ENCODE measurements at regions not wholly inside any gene's neighbourhood (a gene's known extent, or its start where the extent isn't known, plus 50 kb on each side); places are given as distances from the start of the nearest gene placed in this dataset.
"Not testable (repeated sequence)": the region's sequence is repeated elsewhere in the genome, so short reads cannot be mapped to it uniquely, and the experiment has no call there.

DNA sequence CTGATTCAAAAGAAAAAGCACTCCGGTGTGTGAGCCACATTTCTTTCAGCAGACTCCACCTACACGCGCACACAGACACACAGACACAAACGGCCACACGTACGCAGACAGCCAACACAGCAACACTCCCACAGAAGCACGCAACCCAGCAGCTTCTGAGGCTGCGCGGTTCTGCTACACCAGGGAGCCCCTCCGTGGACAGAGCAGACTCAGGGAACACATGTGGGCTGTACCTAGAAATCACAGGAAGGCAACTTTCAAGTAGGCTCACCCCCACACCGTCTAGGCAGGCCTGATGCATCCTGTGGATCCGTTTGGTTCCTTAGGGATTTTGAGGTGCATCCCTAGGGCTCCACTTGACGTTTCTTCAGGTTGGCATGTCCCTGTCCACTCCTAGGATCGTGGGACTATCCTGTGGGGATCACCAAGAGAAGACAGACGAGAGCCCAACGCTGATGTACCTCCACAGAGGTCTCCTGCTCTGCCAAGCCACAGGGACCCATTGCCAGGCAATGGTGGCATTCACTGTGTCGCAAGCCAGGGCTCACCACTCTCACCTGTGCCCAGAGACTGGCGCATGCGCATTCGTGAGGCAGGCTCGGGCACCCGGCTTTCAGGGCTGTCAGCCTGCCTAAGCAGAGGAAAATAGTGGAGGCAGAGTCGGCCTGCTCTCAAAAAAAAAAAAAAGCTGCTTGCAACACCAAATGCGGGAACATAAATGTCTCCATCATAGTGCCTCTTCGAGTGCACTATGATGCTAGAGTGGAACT lies 2333.3 kb downstream of the TP53TG3F start:
- ChIA-PET CTCF (no interaction called here), POLR2A (no interaction called here)
- TF ChIP-seq, protein P1, sequence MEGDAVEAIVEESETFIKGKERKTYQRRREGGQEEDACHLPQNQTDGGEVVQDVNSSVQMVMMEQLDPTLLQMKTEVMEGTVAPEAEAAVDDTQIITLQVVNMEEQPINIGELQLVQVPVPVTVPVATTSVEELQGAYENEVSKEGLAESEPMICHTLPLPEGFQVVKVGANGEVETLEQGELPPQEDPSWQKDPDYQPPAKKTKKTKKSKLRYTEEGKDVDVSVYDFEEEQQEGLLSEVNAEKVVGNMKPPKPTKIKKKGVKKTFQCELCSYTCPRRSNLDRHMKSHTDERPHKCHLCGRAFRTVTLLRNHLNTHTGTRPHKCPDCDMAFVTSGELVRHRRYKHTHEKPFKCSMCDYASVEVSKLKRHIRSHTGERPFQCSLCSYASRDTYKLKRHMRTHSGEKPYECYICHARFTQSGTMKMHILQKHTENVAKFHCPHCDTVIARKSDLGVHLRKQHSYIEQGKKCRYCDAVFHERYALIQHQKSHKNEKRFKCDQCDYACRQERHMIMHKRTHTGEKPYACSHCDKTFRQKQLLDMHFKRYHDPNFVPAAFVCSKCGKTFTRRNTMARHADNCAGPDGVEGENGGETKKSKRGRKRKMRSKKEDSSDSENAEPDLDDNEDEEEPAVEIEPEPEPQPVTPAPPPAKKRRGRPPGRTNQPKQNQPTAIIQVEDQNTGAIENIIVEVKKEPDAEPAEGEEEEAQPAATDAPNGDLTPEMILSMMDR (IDR thresholded peaks at IDR 0.05; ENCODE audit: control extremely low read depth, extremely low read depth, low read depth, missing control alignments), result no peak
- no peak for DNase-seq (ENCODE audit: extremely low spot score)

GRCh38 chr16:35793601-35794000 lies 2334.2 kb downstream of the TP53TG3F start:
- TF ChIP-seq, protein P1 (IDR thresholded peaks at IDR 0.05; ENCODE audit: control extremely low read depth, extremely low read depth, low read depth, missing control alignments), result no peak
- POLR2A ChIA-PET, result no interaction called here
- CTCF ChIA-PET, result no interaction called here
- DNase-seq (ENCODE audit: extremely low spot score), result no peak

GRCh38 chr16:35794896-35795295 lies 2335.5 kb downstream of the TP53TG3F start:
- TF ChIP-seq, protein P1 (IDR thresholded peaks at IDR 0.05; ENCODE audit: control extremely low read depth, extremely low read depth, low read depth, missing control alignments), result no peak
- ChIA-PET CTCF (no interaction called here), POLR2A (no interaction called here)
- no peak for DNase-seq (ENCODE audit: extremely low spot score)

GRCh38 chr16:35795361-35796029 lies 2336.1 kb downstream of the TP53TG3F start:
- TF ChIP-seq, protein P1 (IDR thresholded peaks at IDR 0.05; ENCODE audit: control extremely low read depth, extremely low read depth, low read depth, missing control alignments), result no peak
- no peak for DNase-seq (ENCODE audit: extremely low spot score)
- POLR2A ChIA-PET, result no interaction called here
- CTCF ChIA-PET, result interaction anchor here (1.0 kb wide), 1 partner anchor 10 kb away, joined by 3 read pairs; no protein-coding TSS in a partner anchor

- ChIA-PET CTCF (interaction anchor here (1.3 to 1.8 kb wide), 2 partner anchors 24 to 33 kb away, joined by 3 to 4 read pairs; no protein-coding TSS in a partner anchor), POLR2A (no interaction called here)
- TF ChIP-seq, protein P1 (IDR thresholded peaks at IDR 0.05; ENCODE audit: control extremely low read depth, extremely low read depth, low read depth, missing control alignments), result no peak
- no peak for DNase-seq (ENCODE audit: extremely low spot score)
Observed at GRCh38 chr16:35797811-35798210, 2338.4 kb downstream of the TP53TG3F start.

GRCh38 chr16:35798885-35799426 lies 2339.5 kb downstream of the TP53TG3F start:
- DNase-seq (ENCODE audit: extremely low spot score), result no peak
- ChIA-PET POLR2A (no interaction called here), CTCF (interaction anchor here (1.3 to 1.8 kb wide), 2 partner anchors 26 to 34 kb away, joined by 3 to 4 read pairs; no protein-coding TSS in a partner anchor)
- TF ChIP-seq, protein P1 (IDR thresholded peaks at IDR 0.05; ENCODE audit: control extremely low read depth, extremely low read depth, low read depth, missing control alignments), result no peak

- POLR2A ChIA-PET; CTCF ChIA-PET; DNase-seq (ENCODE audit: extremely low spot score): not testable (repeated sequence)
Observed at GRCh38 chr16:35804465-35804864, 2345.1 kb downstream of the TP53TG3F start.
